ENCODE measurements at regions not wholly inside any gene's neighbourhood (a gene's known extent, or its start where the extent isn't known, plus 50 kb on each side); places are given as distances from the start of the nearest gene placed in this dataset.

DNA sequence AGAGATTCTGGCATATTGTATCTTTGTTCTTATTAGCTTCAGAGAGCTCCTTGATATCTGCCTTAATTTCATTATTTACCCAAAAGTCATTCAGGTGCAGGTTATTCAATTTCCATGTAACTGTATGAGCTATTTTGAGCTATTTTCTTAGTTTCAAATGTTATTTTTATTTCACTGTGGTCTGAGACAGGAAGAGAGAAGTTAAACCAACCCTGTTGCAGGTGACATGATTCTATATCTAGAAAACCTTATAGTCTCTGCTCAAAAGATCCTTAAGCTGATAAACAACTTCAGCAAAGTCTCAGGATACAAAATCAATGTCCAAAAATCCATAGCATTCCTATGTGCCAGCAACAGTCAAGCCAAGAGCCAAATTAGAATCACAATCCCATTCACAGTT is 1644.0 kb upstream of the B3GALT2 start:
- TF ChIP-seq, protein P1, sequence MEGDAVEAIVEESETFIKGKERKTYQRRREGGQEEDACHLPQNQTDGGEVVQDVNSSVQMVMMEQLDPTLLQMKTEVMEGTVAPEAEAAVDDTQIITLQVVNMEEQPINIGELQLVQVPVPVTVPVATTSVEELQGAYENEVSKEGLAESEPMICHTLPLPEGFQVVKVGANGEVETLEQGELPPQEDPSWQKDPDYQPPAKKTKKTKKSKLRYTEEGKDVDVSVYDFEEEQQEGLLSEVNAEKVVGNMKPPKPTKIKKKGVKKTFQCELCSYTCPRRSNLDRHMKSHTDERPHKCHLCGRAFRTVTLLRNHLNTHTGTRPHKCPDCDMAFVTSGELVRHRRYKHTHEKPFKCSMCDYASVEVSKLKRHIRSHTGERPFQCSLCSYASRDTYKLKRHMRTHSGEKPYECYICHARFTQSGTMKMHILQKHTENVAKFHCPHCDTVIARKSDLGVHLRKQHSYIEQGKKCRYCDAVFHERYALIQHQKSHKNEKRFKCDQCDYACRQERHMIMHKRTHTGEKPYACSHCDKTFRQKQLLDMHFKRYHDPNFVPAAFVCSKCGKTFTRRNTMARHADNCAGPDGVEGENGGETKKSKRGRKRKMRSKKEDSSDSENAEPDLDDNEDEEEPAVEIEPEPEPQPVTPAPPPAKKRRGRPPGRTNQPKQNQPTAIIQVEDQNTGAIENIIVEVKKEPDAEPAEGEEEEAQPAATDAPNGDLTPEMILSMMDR (IDR thresholded peaks at IDR 0.05; ENCODE audit: low read depth, low read length) = no peak
- no peak for DNase-seq (ENCODE audit: extremely low read depth, low read depth)

DNA sequence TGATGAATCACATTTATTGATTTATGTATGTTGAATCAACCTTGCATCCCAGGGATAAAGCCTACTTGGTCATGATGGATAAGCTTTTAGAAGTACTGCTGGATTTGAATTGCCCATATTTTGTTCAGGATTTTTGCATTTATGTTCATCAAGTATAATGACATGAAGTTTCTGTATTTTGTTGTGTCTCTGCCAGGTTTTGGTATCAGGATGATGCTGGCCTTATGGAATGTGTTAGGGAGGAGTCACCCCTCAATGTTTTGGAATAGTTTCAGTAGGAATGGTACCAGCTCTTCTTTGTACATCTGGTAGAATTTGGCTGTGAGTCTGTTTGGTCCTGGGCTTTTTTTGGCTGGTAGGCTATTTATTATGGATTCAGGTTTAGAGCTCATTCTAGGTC is 1643.1 kb upstream of the B3GALT2 start:
- no peak for DNase-seq (ENCODE audit: extremely low read depth, low read depth)
- TF ChIP-seq, protein P1 (IDR thresholded peaks at IDR 0.05; ENCODE audit: low read depth, low read length) = no peak

DNA sequence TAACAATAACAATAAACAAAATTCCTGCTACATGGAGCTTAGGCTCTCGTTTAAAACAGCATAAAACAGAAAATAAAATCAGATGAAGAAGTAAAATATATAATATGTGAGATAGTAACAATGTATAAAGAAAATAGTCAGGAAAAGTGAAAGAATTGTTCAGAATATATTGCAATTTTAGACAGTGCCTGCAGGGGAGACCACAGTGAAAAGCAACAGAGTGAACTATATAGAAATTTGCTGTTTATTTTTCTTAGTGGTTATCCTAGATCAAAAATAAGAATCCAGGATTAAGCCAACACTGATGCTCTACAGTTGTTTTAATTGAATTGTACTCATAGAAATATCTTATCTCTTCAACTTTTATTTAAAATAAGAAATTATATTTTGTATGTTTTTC is 1639.0 kb upstream of the B3GALT2 start:
- TF ChIP-seq, protein P1 (IDR thresholded peaks at IDR 0.05; ENCODE audit: low read depth, low read length) = no peak
- DNase-seq (ENCODE audit: extremely low read depth, low read depth) = no peak

DNA sequence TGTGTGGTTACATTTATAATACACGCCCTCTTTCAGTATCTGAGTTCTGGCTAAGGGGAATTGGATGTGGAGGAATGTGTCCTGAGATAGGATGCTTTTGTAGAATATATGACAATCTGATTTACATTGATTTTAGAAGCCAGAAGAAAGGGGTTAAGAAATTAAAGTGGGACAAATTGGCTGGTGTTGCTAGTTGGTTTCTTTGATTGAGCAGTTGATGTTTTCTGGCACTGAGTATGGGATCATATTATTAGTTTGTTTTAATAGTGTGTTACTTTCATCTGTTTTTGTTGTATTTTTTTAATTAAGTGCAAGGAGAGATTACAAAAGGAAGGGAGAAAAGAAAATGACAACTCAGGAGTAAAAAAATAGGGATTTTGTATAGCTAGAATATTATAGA is 1634.7 kb upstream of the B3GALT2 start:
- no peak for DNase-seq (ENCODE audit: extremely low read depth, low read depth)

DNA sequence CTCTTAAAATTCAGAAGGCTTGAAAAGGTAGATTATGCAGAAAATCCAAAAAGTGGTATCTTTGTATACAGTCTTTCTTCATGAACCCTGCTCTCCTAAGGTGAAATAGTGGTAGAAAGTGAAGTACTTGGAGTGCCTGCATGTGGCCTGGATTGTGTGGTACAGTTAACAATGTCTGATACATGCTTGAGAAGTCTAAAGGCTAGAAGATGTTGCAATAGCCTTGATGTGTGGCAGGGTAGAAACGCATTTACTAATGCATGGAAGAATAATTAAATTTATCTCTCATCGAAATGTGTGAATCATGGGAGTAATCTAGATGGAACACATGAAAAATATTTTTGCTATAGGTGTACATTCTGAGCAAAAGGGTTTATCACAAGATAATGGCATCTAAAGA is 1632.3 kb upstream of the B3GALT2 start:
- no peak for DNase-seq (ENCODE audit: extremely low read depth, low read depth)
- TF ChIP-seq, protein P1 (IDR thresholded peaks at IDR 0.05; ENCODE audit: low read depth, low read length) = no peak

More for the DNA sequence above, 1634.7 kb upstream of the B3GALT2 start:
- TF ChIP-seq, protein P1 (IDR thresholded peaks at IDR 0.05; ENCODE audit: low read depth, low read length) = no peak

DNA sequence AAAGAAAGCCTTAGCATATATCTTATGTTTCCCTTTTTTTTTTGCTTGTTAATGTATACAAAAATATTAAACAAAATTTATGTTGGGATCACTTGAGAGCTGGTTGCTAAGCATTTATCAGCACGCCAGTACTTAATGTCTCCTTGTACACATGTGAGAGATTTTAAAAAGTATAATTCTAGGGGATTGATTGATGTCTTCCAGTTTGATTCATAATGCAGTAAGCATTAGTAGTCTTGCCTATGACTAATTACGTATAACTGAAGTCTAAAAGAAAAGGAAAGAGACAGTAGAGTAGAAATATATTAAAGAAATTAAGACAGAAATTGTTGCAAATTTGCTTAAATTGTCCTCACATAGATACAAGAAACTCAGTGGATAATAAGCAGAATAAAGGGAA is 1630.4 kb upstream of the B3GALT2 start:
- DNase-seq (ENCODE audit: extremely low read depth, low read depth) = no peak
- TF ChIP-seq, protein P1 (IDR thresholded peaks at IDR 0.05; ENCODE audit: low read depth, low read length) = no peak

- TF ChIP-seq, protein P1 (IDR thresholded peaks at IDR 0.05; ENCODE audit: low read depth, low read length) = no peak
- DNase-seq (ENCODE audit: extremely low read depth, low read depth) = no peak
Measured at GRCh38 chr1:194813096-194813495, 1626.7 kb upstream of the B3GALT2 start.
